SK-N-SH (cell line): ENCODE measurements at regions not wholly inside any gene's neighbourhood (a gene's known extent, or its start where the extent isn't known, plus 50 kb on each side); places are given as distances from the start of the nearest gene placed in this dataset.
"Not testable (repeated sequence)": the region's sequence is repeated elsewhere in the genome, so short reads cannot be mapped to it uniquely, and the experiment has no call there.

Experiments
- CTCF ChIA-PET: fragments of 300-600, 350-600 bp; formaldehyde crosslinking; extraction: SDS; loops from one replicate; lab custom pipeline; 2021; lab: Yijun Ruan, JAX
- POLR2A ChIA-PET: fragments of 350-600 bp; sonication (Branson Sonifier 250); formaldehyde crosslinking; extraction: SDS; loops from one replicate; lab custom pipeline; 2020; ENCODE audit warnings: antibody characterized with exemption, inconsistent platforms; lab: Yijun Ruan, JAX
- DNase-seq: peaks from one replicate; pipeline ENCODE4 v3.0.0; 2012
- H2AFZ ChIP-seq: fragments of 200-600 bp; sonication (generic); 2 replicates; pipeline ENCODE4 v1.8.1; 2016; ENCODE audit warnings: antibody characterized with exemption, mild to moderate bottlenecking, low read depth
- H3F3A ChIP-seq: fragments of 200-600 bp; sonication (generic); replicated peaks from 2 replicates; pipeline ENCODE3; 2016; ENCODE audit warnings: antibody characterized with exemption, mild to moderate bottlenecking; ENCODE audit not compliant: insufficient read depth
- H3K27ac ChIP-seq, 2 experiments: fragments of 200-500 bp in 1 of 2; fragments of 200-600 bp in 1 of 2; sonication (Bioruptor generic) in 1 of 2; sonication (generic), shearing (Covaris generic) in 1 of 2; 2 replicates each; pipeline versions ENCODE4 v1.5.1 to v1.6.1; 2014 to 2016; ENCODE audit warnings: low read depth in 2 of 2, inconsistent platforms in 1 of 2, low read length in 1 of 2, mild to moderate bottlenecking in 1 of 2, mixed read lengths in 1 of 2
- H3K27me3 ChIP-seq: fragments of 200-600 bp; sonication (generic), shearing (Covaris generic); 2 replicates; pipeline ENCODE4 v1.6.1; 2016; ENCODE audit warnings: mixed run types; ENCODE audit not compliant: insufficient read depth
- H3K36me3 ChIP-seq, 2 experiments: fragments of 200-500 bp in 1 of 2; fragments of 200-600 bp in 1 of 2; sonication (Bioruptor generic) in 1 of 2; sonication (generic) in 1 of 2; replicated peaks in 1 of 2; 2 replicates each; pipeline versions ENCODE3 to v1.5.1; 2014 to 2016; ENCODE audit warnings: low read length in 1 of 2, mild to moderate bottlenecking in 1 of 2; ENCODE audit not compliant: insufficient read depth in 2 of 2, control insufficient read depth in 1 of 2
- H3K4me1 ChIP-seq, 2 experiments: fragments of 200-500 bp in 1 of 2; fragments of 200-600 bp in 1 of 2; sonication (Bioruptor generic) in 1 of 2; sonication (generic), shearing (Covaris generic) in 1 of 2; 2 replicates each; pipeline versions ENCODE4 v1.5.1 to v1.6.1; 2014 to 2016; ENCODE audit warnings: low read depth in 1 of 2, low read length in 1 of 2, mixed run types in 1 of 2; ENCODE audit not compliant: insufficient read depth in 2 of 2, control insufficient read depth in 1 of 2
- H3K4me2 ChIP-seq: fragments of 200-600 bp; sonication (generic), shearing (Covaris generic); 2 replicates; pipeline ENCODE4 v1.6.1; 2017; ENCODE audit warnings: mixed run types
- H3K4me3 ChIP-seq, 2 experiments: fragments of 200-500 bp in 1 of 2; fragments of 200-600 bp in 1 of 2; sonication (Bioruptor generic) in 1 of 2; sonication (generic), shearing (Covaris generic) in 1 of 2; 2 replicates each; pipeline versions ENCODE4 v1.5.1 to v1.8.1; 2014 to 2016; ENCODE audit warnings: low read depth in 2 of 2, inconsistent platforms in 1 of 2, low read length in 1 of 2, mild to moderate bottlenecking in 1 of 2, mixed read lengths in 1 of 2, moderate library complexity in 1 of 2
- H3K79me2 ChIP-seq: fragments of 200-600 bp; sonication (generic); 2 replicates; pipeline ENCODE4 v1.8.1; 2017; ENCODE audit warnings: mild to moderate bottlenecking; ENCODE audit not compliant: insufficient read depth
- H3K9ac ChIP-seq: fragments of 200-600 bp; sonication (generic); 2 replicates; pipeline ENCODE4 v1.6.1; 2017; ENCODE audit warnings: mixed run types
- H3K9me2 ChIP-seq: fragments of 200-600 bp; sonication (generic); 2 replicates; pipeline ENCODE4 v1.6.1; 2017; ENCODE audit warnings: mixed run types
- H3K9me3 ChIP-seq: fragments of 200-600 bp; sonication (generic); 2 replicates; pipeline ENCODE4 v1.6.1; 2017; ENCODE audit warnings: mixed run types, mild to moderate bottlenecking, moderate library complexity
- H4K20me1 ChIP-seq: fragments of 200-600 bp; sonication (generic); 2 replicates; pipeline ENCODE4 v1.6.1; 2017; ENCODE audit warnings: mild to moderate bottlenecking, mixed run types; ENCODE audit not compliant: insufficient read depth
- CTCF ChIP-seq: fragments of 200-600 bp; sonication (generic); IDR thresholded peaks from 2 replicates; pipeline ENCODE4 v1.6.1; 2017; ENCODE audit warnings: antibody characterized with exemption, mild to moderate bottlenecking, moderate library complexity
- EZH2phosphoT487 ChIP-seq: fragments of 200-600 bp; sonication (generic); IDR thresholded peaks from 2 replicates; pipeline ENCODE4 v1.6.1; 2017; ENCODE audit warnings: low read depth, mixed run types, mild to moderate bottlenecking, antibody characterized with exemption, moderate library complexity, borderline replicate concordance
- FOXM1 ChIP-seq: IDR thresholded peaks from 2 replicates; pipeline ENCODE4 v1.4.0; 2012; ENCODE audit warnings: low read depth, mild to moderate bottlenecking
- GABPA ChIP-seq: IDR thresholded peaks from 2 replicates; pipeline ENCODE4 v1.4.0; 2012; ENCODE audit warnings: low read depth, mild to moderate bottlenecking
- GATA2 ChIP-seq: sonication (generic); formaldehyde crosslinking; IDR thresholded peaks from 2 replicates; pipeline ENCODE4 v1.5.0; 2020; ENCODE audit warnings: mild to moderate bottlenecking, missing genetic modification reagents
- MEF2A ChIP-seq: IDR thresholded peaks from 2 replicates; pipeline ENCODE4 v1.4.0; 2012; ENCODE audit warnings: low read depth, borderline replicate concordance
- NFIC ChIP-seq: IDR thresholded peaks from 2 replicates; pipeline ENCODE4 v1.4.0; 2012; ENCODE audit warnings: borderline replicate concordance
- REST ChIP-seq: IDR thresholded peaks from 2 replicates; pipeline ENCODE4 v1.6.1; 2012; ENCODE audit warnings: mild to moderate bottlenecking, low read depth, low read length, moderate library complexity
- SMC3 ChIP-seq: IDR thresholded peaks from 2 replicates; pipeline ENCODE4 v1.6.1; 2012; ENCODE audit warnings: low read depth, low read length, improper control_type of control experiment
- TCF12 ChIP-seq: IDR thresholded peaks from 2 replicates; pipeline ENCODE4 v1.4.0; 2012
- TEAD4 ChIP-seq: IDR thresholded peaks from 2 replicates; pipeline ENCODE4 v1.4.0; 2012; ENCODE audit warnings: mild to moderate bottlenecking, borderline replicate concordance; ENCODE audit not compliant: insufficient read depth
- USF2 ChIP-seq: fragments of 150-350 bp; IDR thresholded peaks from 2 replicates; pipeline ENCODE4 v1.6.1; 2017; ENCODE audit warnings: antibody characterized with exemption, low read length, low read depth, borderline replicate concordance
- ZBTB33 ChIP-seq: IDR thresholded peaks from 2 replicates; pipeline ENCODE4 v1.4.0; 2012; ENCODE audit warnings: low read depth, borderline replicate concordance
- WGBS: methylation state at CpG from one replicate; pipeline ENCODE4 v1.1.6; 2017; ENCODE audit warnings: low lambda C conversion rate; 5-methylcytosine and 5-hydroxymethylcytosine counted together

- H3K27me3 ChIP-seq, result no peaks in the 10 kb centered on the region
- H3K36me3 ChIP-seq, result no peaks in the 10 kb centered on the region
- POLR2A ChIA-PET, result no interaction called here
- H3F3A ChIP-seq, result no peaks in the 10 kb centered on the region
- CTCF ChIA-PET, result interaction anchor here (0.9 to 1.1 kb wide), 3 partner anchors 233 to 356 kb away, joined by 3 to 4 read pairs (median 4); no protein-coding TSS in a partner anchor
- DNase-seq, result no peak
- H4K20me1 ChIP-seq, result no peaks in the 10 kb centered on the region
- no peak overlapping the region for H3K4me3 ChIP-seq
- TF ChIP-seq CTCF, result no peak
- no peak for TF ChIP-seq USF2
- TF ChIP-seq, all 33 proteins: peak for 0
- H3K27ac ChIP-seq, result no peak overlapping the region
- H3K79me2 ChIP-seq, result no peaks in the 10 kb centered on the region
- H2AFZ ChIP-seq, result no peak overlapping the region
- H3K9me3 ChIP-seq, result no peaks in the 10 kb centered on the region
- H3K9me2 ChIP-seq, result no peaks in the 10 kb centered on the region
- H3K4me1 ChIP-seq, result peaks cover 0 to 2% of the 10 kb centered on the region in 2 experiments; a peak in 2 of 4 replicates
- WGBS, result 52% methylated on average over 3 of the region's 4 CpGs
- H3K9ac ChIP-seq, result no peak overlapping the region
- H3K4me2 ChIP-seq, result no peak overlapping the region; the same call in 1 of the 2 replicates
Observed at GRCh38 chr20:48019496-48019895, 234.2 kb upstream of the SULF2 start.

GRCh38 chr20:48018851-48019250 is 233.6 kb upstream of the SULF2 start:
- H3K9me3 ChIP-seq, H3K4me3 ChIP-seq, H3K27me3 ChIP-seq, H3K36me3 ChIP-seq, H3F3A ChIP-seq, H3K9me2 ChIP-seq, POLR2A ChIA-PET, H3K4me2 ChIP-seq, H3K27ac ChIP-seq, H3K4me1 ChIP-seq, H2AFZ ChIP-seq, DNase-seq, H3K79me2 ChIP-seq, H3K9ac ChIP-seq, H4K20me1 ChIP-seq: not testable (repeated sequence)
- 40% methylated on average over 6 of the region's 6 CpGs for WGBS
- CTCF ChIA-PET, result interaction anchor here (1.1 kb wide), 1 partner anchor 341 kb away, joined by 4 read pairs; no protein-coding TSS in a partner anchor
- TF ChIP-seq TCF12, result peak; percentile 47; the same call in 1 of the 2 replicates

- H4K20me1 ChIP-seq, result no peaks in the 10 kb centered on the region
- H3K9me2 ChIP-seq, result no peaks in the 10 kb centered on the region
- H3K4me1 ChIP-seq, result no peaks in the 10 kb centered on the region; a peak in 1 of 4 replicates
- H3F3A ChIP-seq, result no peaks in the 10 kb centered on the region
- ChIA-PET CTCF (no interaction called here), POLR2A (no interaction called here)
- DNase-seq, result no peak
- H3K4me3 ChIP-seq, result no peak overlapping the region
- 48% methylated on average over 2 of the region's 4 CpGs for WGBS
- no peak overlapping the region for H2AFZ ChIP-seq
- H3K36me3 ChIP-seq, result no peaks in the 10 kb centered on the region
- no peak overlapping the region for H3K9ac ChIP-seq
- H3K9me3 ChIP-seq, result no peaks in the 10 kb centered on the region
- H3K27me3 ChIP-seq, result no peaks in the 10 kb centered on the region
- no peak overlapping the region for H3K27ac ChIP-seq
- H3K79me2 ChIP-seq, result no peaks in the 10 kb centered on the region
- no peak overlapping the region for H3K4me2 ChIP-seq
- TF ChIP-seq GABPA (no peak), ZBTB33 (no peak), FOXM1 (no peak), MEF2A (no peak), GATA2 (no peak), SMC3 (no peak), REST (no peak), EZH2phosphoT487 (no peak), TEAD4 (no peak), NFIC (no peak)
Observed at GRCh38 chr20:48017992-48018391, 232.7 kb upstream of the SULF2 start.
